GM12872 (cell line): ENCODE measurements at regions not wholly inside any gene's neighbourhood (a gene's known extent, or its start where the extent isn't known, plus 50 kb on each side); places are given as distances from the start of the nearest gene placed in this dataset.

Experiments used
- TF ChIP-seq, protein P1 (sequence below): IDR thresholded peaks from 3 replicates; pipeline ENCODE4 v1.5.1; 2011; ENCODE audit warnings: low read depth, mild to moderate bottlenecking, low read length, moderate library complexity; ENCODE audit not compliant: insufficient read depth

DNA sequence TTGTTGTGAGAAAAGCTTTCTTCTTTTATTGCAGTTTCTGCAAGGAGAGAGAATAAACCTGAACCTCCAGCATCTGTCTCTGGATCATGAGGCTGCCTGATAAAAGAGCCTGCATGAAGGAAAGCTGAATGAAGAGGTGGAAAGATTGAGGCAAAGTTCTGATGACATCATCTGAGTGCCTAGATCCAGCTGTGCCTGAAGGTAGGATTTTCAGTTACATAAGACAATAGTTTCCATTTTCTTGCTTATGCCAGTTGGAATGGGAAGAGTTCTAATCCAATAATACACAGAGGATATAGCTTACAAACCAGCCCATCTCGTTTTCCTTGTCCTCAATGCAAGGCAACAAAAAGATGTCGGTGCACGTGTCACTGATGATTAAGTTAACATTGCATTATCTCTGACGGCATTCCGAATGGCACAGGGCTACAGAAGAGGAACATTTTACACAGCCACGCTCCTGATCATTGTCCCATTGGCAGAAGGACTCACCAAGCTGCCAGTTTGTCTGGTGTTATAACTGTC lies 105.5 kb upstream of the ERCC6L2 start:
- TF ChIP-seq, protein P1, sequence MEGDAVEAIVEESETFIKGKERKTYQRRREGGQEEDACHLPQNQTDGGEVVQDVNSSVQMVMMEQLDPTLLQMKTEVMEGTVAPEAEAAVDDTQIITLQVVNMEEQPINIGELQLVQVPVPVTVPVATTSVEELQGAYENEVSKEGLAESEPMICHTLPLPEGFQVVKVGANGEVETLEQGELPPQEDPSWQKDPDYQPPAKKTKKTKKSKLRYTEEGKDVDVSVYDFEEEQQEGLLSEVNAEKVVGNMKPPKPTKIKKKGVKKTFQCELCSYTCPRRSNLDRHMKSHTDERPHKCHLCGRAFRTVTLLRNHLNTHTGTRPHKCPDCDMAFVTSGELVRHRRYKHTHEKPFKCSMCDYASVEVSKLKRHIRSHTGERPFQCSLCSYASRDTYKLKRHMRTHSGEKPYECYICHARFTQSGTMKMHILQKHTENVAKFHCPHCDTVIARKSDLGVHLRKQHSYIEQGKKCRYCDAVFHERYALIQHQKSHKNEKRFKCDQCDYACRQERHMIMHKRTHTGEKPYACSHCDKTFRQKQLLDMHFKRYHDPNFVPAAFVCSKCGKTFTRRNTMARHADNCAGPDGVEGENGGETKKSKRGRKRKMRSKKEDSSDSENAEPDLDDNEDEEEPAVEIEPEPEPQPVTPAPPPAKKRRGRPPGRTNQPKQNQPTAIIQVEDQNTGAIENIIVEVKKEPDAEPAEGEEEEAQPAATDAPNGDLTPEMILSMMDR = no peak

DNA sequence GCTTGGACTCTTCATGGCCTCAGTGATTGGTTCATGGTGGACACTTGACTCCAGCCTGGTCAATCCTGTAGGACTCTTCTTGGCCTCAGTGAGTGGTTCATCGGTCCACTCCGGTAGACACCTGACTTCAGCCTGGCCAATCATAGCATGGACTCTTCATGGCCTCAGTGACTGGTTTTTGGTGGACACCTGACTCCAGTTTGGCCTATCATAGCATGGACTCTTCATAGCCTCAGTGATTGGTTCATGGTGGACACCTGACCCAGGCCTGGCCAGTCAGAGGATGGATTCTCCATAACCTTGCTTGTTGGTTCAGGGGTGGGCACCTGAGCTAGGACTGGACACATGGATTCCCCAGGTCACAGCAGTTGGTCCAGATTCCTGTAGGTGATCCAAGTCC lies 106.0 kb upstream of the ERCC6L2 start:
- TF ChIP-seq, protein P1 = no peak

DNA sequence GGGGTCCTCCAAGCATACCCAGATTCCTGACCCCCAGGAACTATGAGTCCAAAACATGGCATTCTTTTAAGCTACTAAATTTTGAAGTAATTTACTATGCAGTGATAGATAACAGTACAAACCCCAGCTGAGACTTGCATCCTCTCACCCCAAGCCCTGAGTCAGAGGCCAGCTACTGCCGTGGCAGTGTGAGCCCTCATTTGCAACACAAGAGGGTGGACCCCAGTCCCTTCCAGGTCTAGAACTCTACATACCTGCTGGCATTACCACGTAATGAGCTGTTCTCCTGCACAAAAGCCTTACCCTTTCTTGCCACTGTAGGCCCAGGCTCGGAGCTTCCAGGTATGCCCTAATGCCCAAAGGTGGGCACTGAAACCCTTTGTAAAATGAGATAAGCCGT lies 108.6 kb upstream of the ERCC6L2 start:
- TF ChIP-seq, protein P1 = no peak

DNA sequence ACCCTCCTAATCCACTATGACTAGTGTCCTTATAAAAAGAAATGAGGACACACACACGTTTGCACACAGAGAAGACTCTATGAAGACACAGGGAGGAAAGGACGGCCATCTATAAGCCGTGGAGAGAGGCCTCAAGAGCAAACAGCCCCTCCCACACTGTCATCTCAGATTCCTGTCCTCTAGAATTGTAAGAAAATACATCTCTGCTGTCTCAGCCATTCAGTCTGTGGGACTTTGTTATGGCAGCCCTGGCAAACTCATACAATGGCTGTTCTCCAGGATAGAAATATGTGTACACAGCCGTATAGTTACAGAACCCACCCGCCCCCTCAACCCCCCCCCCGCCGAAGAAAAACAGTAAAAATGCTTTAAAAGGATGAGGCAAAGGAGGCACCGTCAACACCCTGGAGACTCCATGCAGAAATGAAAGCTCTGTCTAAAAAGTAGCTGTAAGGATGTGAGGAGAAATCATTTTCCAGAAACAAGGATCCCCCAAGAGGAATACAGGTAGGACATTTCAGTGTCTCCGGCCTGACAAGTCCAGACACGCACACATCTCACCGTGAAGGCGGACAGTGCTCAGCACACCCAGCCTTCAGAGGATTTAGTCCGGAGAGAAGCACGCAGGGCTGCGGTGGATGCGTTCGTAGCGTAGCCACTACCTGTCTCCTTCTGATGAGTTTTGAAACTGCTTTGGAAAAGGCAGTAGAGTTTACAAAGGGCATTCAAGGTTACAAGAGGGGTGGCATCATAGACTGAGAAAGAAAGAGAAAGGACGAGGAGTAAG lies 110.8 kb upstream of the ERCC6L2 start:
- TF ChIP-seq, protein P1 = no peak

DNA sequence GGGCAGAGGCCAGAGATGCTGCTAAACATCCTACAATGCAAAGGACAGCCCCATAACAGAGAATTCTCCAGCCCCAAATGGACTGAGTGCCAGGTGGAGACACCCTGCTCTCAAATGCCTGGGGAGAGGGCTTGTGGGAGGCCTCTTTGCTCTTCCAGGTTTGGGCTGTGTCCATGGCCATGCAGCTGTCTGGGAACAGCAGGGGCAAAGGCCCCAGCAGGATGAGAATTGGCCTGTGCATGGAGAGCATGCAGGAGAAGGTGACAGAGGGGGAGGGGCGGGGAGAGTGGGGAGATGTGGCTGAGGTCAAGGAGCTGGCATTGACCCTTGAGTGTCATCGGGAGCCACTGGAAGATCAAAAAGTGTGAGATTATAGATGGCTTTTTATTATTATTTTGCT lies 111.5 kb upstream of the ERCC6L2 start:
- TF ChIP-seq, protein P1 = no peak

DNA sequence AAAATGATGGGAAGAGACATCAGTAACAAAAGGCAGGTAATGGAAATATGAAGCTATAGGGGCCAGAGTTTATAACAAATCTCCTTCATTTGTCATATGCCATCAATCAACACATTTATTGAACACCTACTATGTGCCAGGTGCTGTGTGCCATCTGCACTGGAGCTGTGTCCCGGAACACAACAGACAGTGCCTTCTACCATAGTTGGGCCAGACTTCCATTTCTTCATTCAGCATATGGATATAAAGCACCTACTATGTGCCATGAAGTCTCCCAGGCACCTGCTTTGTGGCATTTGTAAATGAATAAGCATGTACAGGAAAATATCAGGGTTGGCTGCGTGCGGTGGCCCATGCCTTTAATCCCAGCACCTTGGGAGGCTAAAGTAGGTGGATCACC lies 112.5 kb upstream of the ERCC6L2 start:
- TF ChIP-seq, protein P1 = no peak

DNA sequence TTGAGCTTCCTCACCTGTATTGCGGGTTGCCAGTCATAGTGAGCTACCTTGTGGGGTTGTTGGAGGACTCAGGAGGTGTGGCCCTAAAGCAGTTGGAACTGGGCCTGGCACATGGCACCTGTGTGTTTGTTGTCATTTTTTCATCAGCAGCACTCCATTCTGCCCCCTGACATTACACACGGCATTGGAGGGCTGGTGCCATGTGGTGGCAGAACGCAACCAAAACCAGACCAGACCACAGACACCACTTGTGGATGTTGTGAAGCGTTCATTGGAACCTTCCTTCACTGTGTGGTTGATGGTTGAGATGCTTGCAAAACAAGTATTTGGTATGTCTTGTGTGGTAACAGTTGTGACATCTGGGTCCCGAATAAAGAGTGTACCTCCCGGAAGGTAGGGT lies 113.2 kb upstream of the ERCC6L2 start:
- TF ChIP-seq, protein P1 = no peak
